COR-L47 (cell line): ENCODE measurements at regions not wholly inside any gene's neighbourhood (a gene's known extent, or its start where the extent isn't known, plus 50 kb on each side); places are given as distances from the start of the nearest gene placed in this dataset.

Source experiments
- DNase-seq: peaks from one replicate; lab custom pipeline; 2025; lab: John Stamatoyannopoulos, UW

DNA sequence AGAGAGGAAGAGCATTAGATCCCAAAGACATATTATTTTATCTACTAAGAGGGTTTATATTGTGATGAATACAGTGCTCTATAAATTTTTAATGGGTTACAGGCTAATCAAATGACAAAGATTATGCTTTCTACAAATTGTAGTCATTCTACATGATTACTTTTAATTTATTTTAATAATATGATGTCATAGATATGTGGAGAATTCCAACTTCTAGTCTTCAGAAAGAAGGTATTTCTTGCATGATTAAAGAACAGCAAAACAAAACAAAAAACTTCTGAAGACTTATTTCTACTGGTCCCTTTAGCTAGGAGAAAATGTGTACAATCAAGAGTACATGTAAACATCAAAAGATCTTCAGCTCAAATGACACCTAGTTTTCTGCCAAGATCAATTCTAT is 71.5 kb upstream of the FOXG1 start:
- no peak for DNase-seq

DNA sequence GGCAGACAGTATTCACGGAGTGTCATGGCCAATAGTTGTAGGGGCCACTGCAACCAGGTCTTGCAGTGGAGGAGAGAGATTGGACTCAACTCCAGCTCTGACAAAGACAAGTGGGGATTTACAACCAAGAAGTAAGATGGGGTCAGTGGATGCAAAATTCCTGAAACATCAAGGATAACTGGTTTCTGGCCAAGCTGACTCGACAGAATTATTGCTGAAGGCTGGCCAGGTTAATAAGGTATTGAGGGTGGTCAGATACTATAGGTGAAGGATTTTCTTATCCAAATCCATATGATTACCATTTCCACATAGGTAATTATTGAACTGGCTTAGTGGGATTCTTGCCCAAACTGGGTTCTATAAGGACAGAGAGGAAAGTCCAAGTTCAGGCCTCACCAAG is 64.9 kb upstream of the FOXG1 start:
- no peak for DNase-seq

DNA sequence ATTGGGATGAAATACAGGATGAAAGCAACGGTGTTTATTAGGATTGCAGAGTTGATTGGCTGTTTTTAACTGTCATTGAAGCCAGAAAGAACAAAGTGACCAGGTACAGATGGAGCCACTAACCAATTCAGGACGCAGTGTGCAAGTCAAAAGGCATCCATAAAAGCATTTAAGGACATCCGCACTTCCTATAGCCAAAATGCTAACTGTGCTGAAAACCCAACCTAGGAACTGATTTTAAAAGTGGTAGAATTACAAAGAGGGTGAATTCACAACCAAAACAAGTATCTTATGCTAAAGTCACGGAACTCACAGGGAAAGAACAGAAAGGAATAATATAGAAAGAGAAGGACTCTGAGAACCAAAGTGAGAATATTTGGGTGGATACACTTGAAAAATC is 63.1 kb upstream of the FOXG1 start:
- no peak for DNase-seq

DNA sequence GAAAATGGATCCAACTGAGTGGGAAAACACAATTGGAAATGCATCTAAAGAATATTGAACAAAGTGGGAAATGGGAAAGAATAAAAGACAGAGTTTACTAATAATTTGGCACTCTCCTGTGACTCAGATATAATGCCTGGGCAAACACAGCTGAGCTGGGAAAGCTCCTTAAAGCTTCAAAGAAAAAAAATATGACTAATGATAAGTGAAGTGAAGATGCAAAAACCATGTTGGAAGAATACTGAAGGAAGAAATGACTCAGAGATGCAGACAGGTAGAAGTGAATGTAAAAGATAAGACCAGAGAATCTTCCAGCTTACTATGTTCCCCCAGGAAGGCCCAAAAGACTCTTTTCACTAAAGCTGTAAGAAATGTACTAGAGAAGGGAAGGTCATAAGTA is 62.4 kb upstream of the FOXG1 start:
- DNase-seq = no peak

DNA sequence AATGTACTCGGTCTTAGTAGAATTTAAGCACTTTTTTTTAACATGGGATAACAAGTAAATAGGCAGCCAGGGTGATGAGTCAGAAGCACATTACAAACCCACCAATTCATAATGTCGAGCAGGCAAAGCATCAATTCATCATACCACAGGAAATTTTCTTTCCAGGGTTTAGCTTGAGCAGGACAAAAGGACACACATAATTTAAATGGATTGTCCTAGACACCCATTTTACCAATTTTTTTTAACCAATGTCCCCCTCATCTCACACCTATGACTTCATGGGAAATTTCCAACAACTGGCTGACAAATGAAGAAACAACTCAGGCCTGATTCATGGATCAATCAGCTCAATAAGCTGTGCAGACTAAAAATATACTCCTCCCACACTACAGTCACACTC is 58.8 kb upstream of the FOXG1 start:
- DNase-seq = no peak

DNA sequence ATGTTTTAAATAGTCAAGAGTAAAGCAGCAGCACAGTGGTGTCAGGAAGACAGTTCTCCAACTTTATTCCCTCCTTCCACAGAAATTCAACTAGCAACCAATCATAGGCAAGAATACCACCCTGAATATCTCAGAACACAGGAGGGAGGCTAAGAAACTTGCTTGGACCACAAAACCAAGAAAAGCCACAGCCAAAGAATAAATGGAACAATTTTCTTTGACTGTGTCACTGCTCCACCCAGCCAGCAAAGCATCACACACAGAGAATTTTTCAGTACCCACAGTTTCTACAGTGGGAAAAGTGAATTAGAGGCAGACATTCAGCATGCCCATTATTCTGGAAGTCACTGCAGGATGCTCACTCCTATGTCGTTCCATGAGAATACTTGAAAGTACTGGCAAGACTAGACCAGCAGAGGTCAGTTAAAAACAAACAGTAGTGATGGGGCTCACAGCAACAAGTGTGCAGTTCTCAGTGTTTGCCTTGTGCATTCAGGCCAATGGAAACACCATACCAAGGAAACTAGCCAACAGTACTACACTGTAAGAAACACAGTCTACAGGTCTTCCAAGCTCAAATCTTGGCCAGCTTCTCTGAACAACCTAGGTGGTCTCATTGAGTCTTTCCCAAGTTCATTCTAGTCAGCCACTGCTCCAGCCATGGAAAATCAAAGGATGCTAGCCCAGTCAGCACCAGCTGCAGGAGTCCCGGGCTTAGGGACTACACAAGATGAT is 56.8 kb upstream of the FOXG1 start:
- no peak for DNase-seq
